ENCODE measurements at regions not wholly inside any gene's neighbourhood (a gene's known extent, or its start where the extent isn't known, plus 50 kb on each side); places are given as distances from the start of the nearest gene placed in this dataset.

DNA sequence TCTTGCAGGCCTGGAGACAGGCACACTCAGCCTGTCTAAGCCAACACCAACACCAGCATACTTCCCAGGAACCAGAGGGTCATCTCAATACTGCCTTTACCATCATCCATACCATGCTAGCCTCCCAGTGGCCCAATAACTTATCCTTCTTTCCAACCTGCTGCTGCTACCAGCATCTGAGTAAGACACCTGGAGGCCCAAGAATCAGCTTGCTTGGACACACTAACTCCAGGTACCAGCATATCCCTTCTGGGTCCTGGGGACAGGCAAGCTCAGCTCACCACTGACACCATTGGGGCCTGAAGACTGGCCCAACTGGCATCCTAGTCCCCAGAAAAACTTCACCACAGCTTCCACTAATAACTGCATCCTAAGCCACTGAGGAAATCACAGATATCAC is 205.3 kb downstream of the CD109 start:
- no peak for DNase-seq

GRCh38 chr6:73898599-73898998 is 202.6 kb downstream of the CD109 start:
- DNase-seq = no peak

DNA sequence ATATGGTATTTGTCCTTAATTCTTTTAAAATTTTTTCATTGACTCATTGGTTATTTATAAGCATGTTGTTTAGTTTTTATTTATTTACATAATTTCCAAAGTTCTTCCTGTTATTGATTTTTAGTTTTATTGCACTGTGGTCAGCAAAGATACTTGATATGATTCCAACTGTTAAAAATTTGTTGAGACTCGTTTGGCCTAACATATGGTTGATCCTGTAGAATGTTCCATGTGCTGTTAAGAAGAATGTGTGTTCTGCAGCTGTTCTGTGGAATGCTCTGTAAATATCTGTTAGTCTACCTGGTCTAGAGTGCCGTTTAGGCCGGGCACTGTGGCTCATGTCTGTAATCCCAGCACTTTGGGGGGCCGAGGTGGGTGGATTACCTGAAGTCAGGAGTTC is 197.7 kb downstream of the CD109 start:
- no peak for DNase-seq

DNA sequence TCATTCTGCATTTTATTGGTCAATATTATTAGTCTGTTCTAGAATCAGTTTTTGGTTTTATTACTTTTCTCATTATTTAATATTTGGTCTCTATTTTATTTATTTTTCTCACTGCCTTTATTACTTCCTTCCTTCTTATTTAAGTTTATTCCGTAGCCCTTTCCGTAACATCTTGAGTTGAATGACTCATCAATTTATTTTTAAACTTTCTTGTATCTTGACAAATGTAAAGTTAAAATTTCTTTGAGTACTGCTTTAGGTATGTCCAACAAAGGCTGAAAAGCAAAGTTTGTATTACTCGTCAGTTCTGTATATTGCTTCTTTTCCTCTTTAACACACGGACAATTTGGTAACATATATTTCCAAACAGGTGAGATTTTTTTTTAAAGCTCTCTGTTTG is 192.0 kb downstream of the CD109 start:
- no peak for DNase-seq

DNA sequence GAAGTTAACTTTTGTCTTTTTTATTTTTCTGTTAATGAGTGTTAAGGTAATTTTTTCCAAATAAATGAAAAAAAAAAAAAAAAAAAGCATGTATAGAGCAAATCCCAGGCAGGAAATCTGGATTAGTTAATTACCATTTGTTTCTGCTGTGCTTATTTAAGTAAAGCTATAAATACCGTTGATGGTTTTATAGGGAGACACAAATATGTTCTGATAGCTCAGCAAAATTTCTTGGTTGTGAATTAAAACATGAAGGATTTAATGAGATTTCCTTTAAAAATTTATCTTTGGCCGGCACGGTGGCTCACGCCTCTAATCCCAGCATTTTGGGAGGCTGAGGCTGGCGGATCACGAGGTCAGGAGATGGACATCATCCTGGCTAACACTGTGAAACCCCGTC is 189.4 kb downstream of the CD109 start:
- DNase-seq = no peak

DNA sequence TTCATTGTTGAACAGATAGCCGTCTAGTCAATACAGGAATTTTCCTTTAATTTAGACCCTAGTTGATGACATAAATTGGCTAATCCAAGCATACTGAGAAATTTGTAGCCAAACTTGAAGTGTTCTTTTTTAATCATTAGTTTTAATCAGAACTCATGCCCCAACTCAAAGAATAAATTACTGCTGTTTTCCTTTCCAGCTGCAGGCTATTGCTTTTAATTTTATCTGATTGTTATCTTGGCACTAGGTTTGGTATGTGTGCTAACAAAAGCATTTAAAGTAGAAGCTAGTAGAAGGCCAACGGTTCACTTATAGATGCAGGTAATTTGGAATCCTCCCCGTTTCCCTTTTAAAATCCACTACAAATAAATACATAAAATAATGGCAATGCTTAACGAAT is 188.5 kb downstream of the CD109 start:
- no peak for DNase-seq

DNA sequence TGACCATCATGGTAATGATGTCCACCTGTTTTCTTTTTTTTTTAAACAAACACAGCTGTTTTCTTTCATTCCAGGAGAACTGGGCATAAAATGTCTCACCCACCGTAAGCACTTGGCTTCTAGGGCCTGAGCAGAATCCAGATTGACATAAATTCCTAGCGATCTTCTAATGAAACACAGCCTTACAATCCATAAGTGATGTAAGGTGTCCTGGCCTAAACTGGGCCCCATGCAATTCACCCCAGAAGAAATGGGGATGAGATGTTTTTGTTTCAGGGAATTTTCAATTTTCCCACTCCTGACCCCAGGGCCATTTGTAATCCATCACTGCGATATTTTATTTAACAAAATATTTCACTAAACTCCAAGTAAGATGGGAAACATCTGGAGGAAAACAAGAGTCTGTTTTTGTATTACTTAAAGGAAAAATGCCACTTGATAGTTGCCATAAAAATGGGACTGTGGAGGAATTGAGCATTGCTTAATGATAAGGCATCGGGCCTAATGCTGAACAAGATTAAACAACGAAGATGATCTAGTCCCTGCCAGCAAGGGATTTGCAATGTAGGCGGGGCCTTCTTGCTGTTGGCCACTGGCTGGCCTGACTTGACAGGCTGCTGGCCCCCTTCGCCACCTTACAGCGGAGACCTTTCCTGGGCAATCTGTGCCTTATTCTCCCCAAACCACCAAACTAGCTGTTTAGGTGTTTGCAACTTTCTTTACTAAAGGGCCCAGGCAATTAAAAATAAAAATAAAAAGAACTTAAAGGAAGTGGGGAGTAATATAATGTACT is 183.7 kb downstream of the CD109 start:
- no peak for DNase-seq

- no peak for DNase-seq
Measured at GRCh38 chr6:73878403-73878802, 182.4 kb downstream of the CD109 start.

Measured in NCI-H2029 (cell line).